GM19023 (cell line): ENCODE measurements at regions not wholly inside any gene's neighbourhood (a gene's known extent, or its start where the extent isn't known, plus 50 kb on each side); places are given as distances from the start of the nearest gene placed in this dataset.
"Not testable (repeated sequence)": the region's sequence is repeated elsewhere in the genome, so short reads cannot be mapped to it uniquely, and the experiment has no call there.

Experiments used
- ATAC-seq: cut with Tn5 transposase; IDR thresholded peaks from one replicate; pipeline ENCODE4 v1.9.1; 2021; ENCODE audit warnings: mild to moderate bottlenecking, moderate library complexity; ENCODE audit not compliant: unreplicated experiment

DNA sequence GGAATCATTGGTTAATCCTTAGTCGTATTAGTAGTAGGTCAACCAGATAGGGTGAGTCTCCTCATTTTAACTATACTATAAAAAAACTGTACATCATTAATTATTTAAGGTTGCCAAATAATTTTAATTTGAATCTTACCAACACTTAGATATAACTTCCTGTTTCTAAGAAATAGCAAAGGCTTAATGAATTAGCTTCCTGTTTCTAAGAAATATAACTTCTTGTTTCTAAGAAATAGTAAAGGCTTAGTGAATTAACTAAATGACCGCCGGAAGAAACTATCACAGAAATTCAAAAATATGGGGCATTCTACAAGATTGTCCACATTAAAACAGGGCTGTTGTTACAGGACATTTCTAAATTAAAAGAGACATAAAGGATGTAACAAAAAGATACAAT, 392.9 kb upstream of the FOXG1 start:
- no peak for ATAC-seq

DNA sequence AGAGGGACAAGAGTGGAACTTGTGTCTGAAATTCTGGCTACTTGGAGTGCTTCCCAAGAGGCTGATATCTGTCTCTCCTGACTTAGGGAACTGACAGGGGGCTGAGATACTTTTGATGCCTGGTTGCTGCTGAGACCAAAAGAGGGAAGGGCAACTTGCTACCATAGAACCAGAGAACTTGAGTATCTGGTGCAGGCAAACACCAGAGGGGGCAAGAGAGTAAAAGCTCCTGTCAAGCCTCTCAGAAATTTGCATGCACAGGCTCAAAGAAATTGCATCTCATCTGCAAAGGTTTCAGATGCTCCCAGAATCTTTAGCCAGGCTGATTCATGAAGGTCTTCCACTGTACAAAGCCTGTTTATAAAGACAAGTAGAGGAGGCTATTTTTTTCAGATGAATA, 391.3 kb upstream of the FOXG1 start:
- ATAC-seq = no peak

DNA sequence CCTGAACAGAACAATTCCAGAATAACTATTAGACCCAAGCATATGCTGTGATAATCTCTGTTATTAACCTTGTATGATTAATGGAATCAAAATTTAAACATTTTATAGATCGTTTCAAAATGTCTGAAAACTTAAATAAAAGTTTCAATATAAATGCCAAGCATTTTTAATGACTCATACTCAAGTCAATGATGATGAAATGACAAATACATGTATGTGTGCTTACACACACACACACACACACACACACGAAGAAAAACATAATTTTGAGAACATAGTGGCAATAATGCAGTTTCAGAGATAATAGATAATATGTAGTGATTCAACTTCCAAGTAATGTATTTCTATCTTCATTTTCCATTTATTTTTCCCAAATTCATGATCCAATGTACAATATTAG, 384.9 kb upstream of the FOXG1 start:
- ATAC-seq = no peak

DNA sequence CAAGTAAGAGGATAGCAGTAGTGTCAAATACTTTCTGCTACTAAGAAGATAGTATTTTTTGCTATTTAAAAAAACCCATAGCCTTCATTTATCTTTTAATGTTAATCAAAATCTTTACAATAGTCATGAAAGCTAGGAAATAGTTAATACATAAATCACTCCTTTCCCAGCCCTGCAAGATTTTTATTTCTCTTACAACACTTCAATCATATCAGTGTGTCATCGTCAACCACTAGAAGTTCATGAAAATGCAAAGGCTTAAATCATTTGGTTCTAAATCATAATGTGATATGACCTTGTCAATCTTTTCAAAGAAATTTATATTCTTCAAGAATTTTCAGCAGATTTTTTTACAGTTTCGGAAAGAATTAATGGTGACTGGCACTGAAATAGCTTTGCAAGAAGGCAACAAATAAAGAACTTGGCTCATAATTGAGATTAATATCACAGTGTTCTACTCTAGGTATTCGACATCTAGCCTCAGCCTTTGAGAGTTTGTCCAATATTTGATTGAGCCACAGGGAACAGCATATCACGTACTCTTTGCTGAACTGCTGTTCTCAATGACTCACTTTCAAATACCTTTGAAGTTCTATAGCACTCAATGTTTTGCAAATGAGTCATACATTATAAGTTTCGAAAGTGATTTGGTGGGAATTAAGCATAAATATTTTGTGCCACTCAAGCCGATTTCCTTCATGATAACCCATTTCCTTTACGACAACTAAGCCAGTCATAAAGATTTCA, 384.0 kb upstream of the FOXG1 start:
- no peak for ATAC-seq

DNA sequence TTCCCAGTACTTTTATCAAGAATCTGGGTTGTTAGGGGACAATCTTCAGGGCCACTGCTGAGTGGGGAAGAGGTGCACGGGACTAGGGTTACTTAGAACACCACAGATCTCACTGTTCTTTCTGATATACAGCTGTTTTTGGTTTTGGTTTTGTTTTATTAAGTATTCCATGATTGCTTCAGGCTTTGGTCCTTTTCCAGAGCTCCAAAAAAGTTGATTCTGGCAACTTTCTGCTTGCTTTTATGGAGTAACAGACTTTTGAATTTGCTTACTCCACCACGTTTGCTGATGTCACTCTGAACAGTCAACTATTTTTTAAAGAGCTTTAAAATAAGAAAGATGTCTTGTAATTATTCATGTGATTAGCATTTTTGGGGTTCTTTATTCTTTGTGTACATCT, 368.1 kb upstream of the FOXG1 start:
- no peak for ATAC-seq

DNA sequence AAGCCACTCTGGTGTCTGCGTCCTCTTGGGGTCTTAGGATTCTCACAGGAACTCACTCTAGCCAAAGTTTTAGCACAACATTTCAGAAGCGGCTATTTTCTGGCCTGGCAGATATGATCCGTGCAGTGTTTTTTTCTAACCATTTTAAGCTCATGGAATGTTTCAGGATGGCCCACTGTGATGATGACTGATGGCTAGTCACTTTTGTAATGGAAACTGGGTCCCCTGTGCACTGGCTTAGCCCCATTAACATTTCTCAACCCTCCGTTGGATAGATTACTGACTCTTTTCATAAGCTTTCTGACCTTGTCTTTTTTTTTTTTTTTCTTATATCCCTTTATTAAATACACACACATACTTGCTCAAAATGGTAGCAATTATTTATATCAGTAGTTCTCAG, 364.9 kb upstream of the FOXG1 start:
- ATAC-seq = not testable (repeated sequence)

DNA sequence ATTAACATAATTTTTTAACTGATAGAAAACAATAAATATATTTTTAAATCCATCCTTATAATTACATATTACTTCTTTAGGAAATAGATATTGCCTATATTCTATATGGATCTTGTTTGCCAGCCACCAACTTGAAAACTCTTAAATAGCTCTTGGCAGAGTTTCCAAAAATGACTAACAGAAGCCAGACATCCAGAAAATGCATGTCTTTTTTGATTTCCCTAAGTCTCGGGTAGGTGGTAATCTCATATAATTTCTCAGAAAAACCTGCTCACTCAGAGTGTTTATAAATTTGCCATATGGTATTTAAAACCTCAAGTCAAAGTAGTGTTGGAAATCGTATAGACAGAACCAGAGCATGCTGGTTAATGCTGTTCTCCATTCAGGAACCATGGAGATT, 360.4 kb upstream of the FOXG1 start:
- no peak for ATAC-seq

DNA sequence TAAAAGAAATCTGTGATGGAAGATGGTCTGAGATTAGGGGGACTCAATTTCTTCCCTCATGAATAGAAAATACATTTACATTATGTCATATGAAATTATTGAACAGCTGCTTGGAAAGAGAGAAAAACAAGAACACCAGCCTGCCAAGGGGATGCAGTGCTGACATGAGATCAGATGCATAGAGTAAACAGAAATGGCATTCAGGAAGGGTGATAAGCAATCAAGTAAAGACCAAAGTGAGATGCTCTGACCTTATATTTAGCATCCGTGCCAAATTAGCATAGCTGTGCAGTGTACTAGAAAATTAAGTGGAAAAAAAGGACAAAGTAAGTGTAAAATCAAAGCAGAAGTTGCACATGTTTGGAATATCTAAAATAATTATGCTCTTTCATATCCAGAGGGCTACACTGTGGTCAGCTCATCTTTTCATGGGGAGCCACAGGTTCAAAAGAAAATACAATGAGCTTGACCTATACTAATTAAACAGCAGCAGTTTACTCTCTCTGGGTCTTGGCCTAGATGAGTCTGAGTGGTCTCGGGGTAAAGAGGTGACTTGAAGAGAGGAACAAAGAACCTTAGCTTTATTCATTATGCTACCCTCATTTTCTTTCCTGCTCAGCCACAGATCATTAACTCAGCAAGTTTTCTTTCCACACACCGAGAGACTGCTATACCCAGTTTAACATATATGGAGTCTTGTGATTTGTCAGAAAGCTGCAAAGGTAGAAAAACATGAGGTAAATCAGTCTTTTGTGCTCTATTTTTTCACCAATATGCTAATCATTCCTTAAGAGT, 359.4 kb upstream of the FOXG1 start:
- no peak for ATAC-seq

DNA sequence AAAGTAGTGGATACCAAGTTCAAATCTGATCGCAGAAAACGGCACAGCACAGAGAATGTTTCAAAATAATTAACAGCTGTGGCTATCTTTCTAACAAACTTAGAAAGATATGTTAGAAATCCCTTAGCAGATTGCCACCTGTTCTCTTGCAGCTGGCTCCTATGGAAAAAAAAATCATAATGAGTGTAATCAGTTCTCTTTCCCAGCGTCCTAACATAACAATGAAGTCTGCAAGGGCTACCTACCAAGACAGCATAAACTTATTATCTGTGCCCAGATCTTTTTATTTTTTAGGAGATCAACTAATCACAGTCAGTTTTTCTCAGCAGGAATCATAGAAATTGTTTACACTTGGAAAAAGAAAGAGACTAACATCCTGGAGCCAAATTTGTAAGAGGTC, 358.6 kb upstream of the FOXG1 start:
- ATAC-seq = no peak

DNA sequence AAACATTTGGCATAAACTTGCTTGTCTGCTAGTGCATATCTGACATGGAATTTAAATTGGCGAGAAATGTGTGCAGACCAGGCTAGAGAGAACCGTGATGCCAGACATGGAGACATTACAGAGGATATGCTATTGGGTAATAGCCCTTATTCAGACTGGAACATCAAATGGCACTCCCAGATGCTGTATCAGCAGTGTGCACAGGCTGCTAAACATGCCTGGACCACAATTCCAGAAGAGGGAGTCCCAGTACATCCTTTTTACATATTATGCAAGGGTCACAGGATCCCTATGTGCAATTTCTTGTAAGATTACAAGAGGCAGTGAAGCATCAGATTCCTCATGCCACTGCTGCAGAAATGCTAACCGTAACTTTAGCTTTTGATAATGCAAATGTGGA, 354.5 kb upstream of the FOXG1 start:
- ATAC-seq = no peak

DNA sequence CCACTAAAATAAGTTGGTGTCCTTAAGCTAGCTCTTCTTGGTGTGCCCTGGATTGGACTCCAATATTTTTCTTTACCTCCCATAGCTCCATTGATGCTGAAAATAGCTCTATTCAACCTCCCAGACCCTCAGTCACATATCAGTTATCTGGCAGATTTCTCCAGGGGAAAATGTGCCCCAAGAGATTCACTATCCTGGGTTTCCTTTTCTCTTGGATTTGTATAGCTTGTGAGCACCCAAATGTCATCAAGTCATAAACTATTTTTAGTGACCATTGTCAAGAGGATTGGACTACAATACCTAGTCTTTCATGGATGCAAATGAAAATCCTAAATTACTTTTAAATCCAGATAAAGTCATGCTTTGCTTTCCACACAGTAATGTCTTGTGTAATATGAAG, 339.6 kb upstream of the FOXG1 start:
- no peak for ATAC-seq

DNA sequence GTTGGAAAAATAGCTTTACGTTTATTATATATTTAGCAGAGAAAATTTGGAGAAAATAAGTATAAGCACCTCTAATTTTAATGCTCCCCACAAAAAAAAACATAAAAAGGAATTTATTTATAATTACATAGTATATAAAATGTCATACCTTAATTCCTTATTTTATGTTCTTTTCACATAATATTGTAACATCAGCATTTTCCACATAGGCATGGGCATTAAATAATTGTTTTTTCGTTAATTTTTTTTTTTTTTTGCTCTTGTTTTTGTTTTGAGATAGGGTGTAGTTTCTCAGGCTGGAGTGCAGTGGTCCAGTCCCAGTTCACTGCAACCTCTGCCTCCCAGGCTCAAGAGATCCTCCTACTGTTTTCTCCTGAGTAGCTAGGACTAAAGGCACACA, 329.8 kb upstream of the FOXG1 start:
- no peak for ATAC-seq

DNA sequence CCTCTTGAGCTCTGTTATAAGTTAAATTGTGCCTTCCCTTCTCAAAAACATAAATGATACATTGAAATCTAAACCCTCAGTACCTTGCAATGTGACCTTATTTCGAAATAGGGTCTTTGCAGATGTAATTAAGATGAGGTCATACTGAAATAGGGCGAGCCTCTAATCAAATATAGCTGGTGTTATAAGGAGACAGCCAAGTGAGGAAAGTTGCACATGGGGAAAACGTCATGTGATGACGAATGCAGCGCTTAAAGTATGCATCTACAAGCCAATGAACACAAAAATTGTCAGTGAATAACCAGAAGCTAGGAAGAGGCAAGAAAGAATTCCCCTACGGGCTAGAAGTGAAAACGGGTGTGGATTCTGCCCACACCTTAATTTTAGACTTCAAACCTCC, 305.2 kb upstream of the FOXG1 start:
- no peak for ATAC-seq

DNA sequence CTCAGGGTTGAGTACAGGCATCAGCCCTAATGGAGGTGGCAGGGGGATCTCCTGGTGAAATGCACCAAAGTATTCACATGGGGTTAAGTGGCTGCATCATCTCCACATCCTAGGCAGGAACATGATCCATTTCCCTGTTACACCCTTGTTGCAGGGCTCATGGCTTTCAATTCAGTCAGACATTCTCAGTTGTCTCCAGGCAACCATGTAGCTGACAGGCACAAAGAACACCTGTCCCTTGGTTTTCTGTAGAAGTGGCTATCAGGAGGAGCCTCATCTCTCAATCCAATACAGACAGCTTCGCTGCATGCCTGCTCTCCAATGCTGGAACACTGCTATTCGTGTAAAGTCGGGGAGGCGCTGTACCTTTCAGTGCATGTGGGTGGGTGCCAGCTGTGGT, 299.0 kb upstream of the FOXG1 start:
- no peak for ATAC-seq

DNA sequence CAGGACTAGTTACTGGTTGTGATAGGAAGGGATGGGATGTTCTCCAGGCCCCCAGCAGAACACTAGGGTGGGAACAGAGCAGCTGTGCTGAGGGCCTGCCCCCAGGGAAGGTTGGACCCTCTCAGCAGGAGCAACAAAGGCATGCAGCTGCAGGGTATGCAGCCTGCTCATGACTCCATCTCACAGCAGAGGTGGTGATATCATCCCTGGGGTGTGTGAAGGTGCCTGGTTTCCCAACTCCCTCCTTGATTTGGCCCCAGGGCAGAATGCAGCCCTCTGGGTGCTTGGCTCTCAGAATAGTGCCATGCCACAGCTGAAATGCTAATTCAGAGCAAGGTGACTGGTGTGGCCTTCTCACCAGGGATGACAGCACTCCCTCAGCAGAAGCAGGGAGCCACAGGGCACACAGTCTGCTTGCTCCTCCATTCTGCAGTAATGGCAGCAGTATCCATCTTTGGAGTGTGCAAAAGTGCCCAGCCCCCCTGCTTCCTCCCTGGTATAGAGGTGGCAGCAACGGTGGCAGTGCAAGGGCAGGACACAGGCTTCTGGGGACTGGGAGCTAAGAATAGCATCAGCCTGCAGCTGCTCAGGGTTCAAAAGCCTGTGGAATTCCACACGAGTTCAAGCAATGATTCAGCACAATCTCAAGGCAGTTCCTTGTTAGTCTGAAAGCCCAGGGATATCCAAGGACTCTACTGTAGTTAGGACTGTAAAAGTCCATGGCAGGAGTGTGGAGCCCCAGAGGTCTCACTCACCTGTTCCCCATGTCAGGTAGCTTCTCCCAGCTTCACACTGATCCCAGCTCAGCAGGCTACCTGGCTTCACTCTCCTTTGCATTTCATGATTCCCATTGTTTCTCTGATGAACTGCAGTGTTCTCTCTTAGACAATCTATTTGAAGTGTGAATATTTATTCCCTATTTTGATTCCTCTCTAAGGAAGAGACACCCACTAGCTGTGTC, 298.1 kb upstream of the FOXG1 start:
- ATAC-seq = no peak

DNA sequence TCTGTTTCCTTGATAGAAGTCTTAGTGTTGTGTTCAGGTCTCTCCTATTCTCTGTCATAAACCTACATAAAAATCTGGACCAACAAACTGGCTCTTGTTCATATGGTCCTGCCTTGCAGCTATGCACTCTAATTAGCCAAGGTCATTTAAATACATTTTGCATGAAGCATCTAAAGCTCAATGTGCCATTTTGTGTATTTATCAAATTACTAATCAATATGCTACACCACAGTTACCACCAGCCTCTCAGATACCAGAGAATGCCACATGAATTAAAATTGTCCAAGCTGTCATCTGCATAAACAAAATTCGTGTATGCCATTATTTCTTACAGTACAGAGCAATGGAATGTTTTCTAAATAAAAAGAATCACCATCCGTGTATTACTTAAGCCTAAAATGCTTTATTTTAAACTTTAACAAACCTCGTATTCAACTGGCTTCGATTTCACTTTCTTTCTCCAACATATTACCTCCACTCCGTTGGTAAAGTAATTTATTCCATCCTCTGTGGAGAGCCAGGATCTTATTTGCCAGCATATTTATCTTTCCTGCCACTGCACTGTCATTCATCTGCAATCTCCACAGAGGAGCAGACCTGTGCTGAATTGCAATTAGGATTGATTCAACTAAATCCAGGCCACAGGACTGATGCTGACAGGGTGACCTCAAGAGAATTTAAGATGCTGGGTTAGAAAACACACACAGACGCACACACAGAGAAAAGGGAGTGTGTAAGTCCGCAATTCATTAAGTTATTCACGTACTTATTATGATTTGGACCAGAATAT, 284.1 kb upstream of the FOXG1 start:
- no peak for ATAC-seq

DNA sequence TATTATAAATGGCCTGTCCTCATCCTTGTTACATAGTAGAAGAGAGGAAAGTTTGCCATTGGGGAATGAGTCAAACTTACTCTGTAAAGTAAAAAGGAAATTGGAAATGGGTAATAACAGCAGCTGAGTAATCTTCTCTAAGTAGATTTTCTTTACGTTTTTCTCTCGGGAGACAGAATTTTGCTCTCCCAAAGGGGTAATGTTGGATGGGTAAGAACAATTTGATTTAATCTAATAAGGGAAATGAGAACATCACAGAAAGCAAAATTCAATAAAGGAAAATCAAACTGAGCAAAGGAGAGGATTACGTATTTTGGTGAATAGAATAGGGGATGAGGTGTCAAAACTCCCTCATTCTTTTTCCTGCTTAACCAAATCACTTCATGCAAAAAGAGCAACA, 283.1 kb upstream of the FOXG1 start:
- ATAC-seq = no peak

DNA sequence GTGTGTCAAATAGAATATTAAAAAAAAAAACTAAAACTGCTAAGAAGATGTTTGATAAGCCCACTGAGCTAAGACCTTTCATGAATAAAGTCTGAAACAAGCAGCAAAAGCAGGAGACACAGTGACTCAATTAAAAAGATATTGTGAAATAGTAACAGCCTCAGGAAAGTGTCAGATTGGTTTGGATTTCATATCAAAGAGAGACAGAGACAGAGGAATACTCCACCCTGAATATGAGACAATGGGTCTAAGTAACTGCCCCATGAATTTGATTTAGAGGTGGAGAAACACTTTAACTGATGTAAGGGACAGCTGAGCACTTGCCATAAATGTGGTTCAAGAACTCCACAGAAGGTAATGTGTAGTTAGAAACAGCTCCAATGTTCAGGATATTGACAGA, 277.9 kb upstream of the FOXG1 start:
- ATAC-seq = no peak

DNA sequence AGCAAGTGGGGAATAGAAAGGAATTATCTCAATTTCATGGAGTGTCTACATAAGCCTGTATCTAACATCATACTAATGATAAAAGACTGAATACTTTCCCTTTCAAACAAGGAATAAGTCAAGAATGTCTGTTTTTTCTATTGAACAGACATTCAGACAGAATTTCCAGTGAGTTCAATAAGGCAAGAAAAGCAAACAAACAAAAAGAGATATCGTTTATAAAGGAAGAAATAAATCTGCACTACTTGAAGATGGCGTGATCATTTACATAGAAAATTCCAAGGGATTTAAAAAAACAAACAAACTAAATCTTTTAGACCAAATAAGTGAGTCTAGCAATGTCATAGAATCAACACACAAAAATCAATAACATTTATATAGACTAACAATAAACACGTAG, 273.1 kb upstream of the FOXG1 start:
- no peak for ATAC-seq

DNA sequence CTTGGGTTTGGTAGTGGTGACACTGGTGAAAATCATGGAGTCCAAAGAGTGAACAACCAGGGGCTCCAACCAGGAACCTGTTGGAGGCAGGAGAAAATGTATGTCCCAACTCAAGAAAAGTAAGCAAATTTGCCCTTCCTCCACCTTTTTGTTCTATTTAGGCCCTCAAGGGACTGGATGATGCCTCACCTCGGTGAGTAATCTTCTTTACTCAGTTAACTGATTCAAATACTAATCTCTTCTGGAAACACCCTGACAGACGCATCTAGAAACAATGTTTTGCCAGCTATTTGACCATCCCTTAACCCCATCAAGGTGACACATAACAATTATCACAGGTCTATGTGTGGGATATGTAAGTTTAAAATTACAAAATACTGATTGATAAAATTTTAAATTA, 272.4 kb upstream of the FOXG1 start:
- ATAC-seq = no peak

DNA sequence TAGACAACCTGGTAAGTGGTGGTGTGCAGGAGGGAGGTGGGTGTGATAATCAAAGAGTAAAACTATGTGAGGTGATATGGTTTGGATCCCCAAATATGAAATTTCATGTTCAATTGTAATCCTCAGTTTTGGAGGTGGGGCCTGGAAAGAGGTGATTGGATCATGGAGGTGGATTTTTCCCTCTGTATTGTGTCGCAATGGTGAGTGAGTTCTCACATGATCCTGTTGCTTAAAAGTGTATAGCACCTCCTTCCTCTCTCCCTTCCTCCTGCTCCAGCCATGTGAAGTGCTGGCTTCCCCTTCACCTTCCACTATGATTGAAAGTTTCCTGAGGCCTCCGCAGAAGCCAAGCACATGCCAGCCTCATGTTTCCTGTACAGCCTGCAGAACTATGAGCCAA, 270.2 kb upstream of the FOXG1 start:
- ATAC-seq = no peak
